GM23248 (cell line): ENCODE measurements at regions not wholly inside any gene's neighbourhood (a gene's known extent, or its start where the extent isn't known, plus 50 kb on each side); places are given as distances from the start of the nearest gene placed in this dataset.

Experiments
- DNase-seq: peaks from one replicate; pipeline ENCODE4 v3.0.0-alpha.2; 2015
- H2AFZ ChIP-seq: fragments of 200-600 bp; sonication (generic); 2 replicates; pipeline ENCODE4 v1.6.1; 2016; ENCODE audit warnings: antibody characterized with exemption
- H3F3A ChIP-seq: fragments of 200-600 bp; sonication (generic); 2 replicates; pipeline ENCODE4 v1.6.1; 2016; ENCODE audit warnings: mild to moderate bottlenecking, antibody characterized with exemption, mixed run types; ENCODE audit not compliant: insufficient read depth
- H3K27ac ChIP-seq: fragments of 200-600 bp; sonication (generic); 2 replicates; pipeline ENCODE4 v1.5.1; 2016; ENCODE audit warnings: mild to moderate bottlenecking
- H3K27me3 ChIP-seq: fragments of 200-600 bp; sonication (generic); replicated peaks from 2 replicates; pipeline ENCODE4 v1.6.1; 2016; ENCODE audit warnings: mild to moderate bottlenecking; ENCODE audit not compliant: insufficient read depth
- H3K36me3 ChIP-seq: fragments of 200-600 bp; sonication (generic); 2 replicates; pipeline ENCODE4 v1.6.1; 2016; ENCODE audit warnings: low read depth, mild to moderate bottlenecking
- H3K4me1 ChIP-seq: fragments of 200-600 bp; sonication (generic); 2 replicates; pipeline ENCODE4 v1.6.1; 2016; ENCODE audit warnings: mild to moderate bottlenecking; ENCODE audit not compliant: insufficient read depth
- H3K4me2 ChIP-seq: fragments of 200-600 bp; sonication (generic); one replicate; pipeline ENCODE4 v1.6.1; 2016; ENCODE audit warnings: mild to moderate bottlenecking; ENCODE audit not compliant: unreplicated experiment
- H3K4me3 ChIP-seq: fragments of 200-600 bp; sonication (generic); 2 replicates; pipeline ENCODE4 v1.5.1; 2016; ENCODE audit warnings: mild to moderate bottlenecking
- H3K79me2 ChIP-seq: fragments of 200-600 bp; sonication (generic); 2 replicates; pipeline ENCODE4 v1.6.1; 2016; ENCODE audit warnings: mild to moderate bottlenecking; ENCODE audit not compliant: insufficient read depth
- H3K9ac ChIP-seq: fragments of 200-600 bp; sonication (generic); 2 replicates; pipeline ENCODE4 v1.6.1; 2016; ENCODE audit warnings: mild to moderate bottlenecking
- H3K9me2 ChIP-seq: fragments of 200-600 bp; sonication (generic); 2 replicates; pipeline ENCODE4 v1.6.1; 2016; ENCODE audit warnings: mixed run types, mild to moderate bottlenecking, moderate library complexity; ENCODE audit not compliant: insufficient read depth
- H3K9me3 ChIP-seq: fragments of 200-600 bp; sonication (generic); one replicate; pipeline ENCODE4 v1.6.1; 2017; ENCODE audit warnings: low read depth
- H4K20me1 ChIP-seq: fragments of 200-600 bp; sonication (generic); 2 replicates; pipeline ENCODE4 v1.6.0; 2016; ENCODE audit not compliant: insufficient read depth
- EZH2 ChIP-seq: fragments of 200-600 bp; sonication (generic); IDR thresholded peaks from 2 replicates; pipeline ENCODE4 v1.6.1; 2018; ENCODE audit warnings: antibody characterized with exemption, mild to moderate bottlenecking; ENCODE audit not compliant: insufficient read depth, poor library complexity, severe bottlenecking
- EZH2phosphoT487 ChIP-seq: fragments of 200-600 bp; sonication (generic); IDR thresholded peaks from 2 replicates; pipeline ENCODE4 v1.6.1; 2018; ENCODE audit warnings: antibody characterized with exemption, moderate library complexity, mild to moderate bottlenecking, low read depth; ENCODE audit not compliant: insufficient read depth
- WGBS, 2 experiments: methylation state at CpG; one replicate each; pipeline ENCODE4 v1.1.6; 2015 to 2017; ENCODE audit warnings: low lambda C conversion rate in 2 of 2, low coverage in 1 of 2; ENCODE audit errors: missing lambda C conversion rate in 2 of 2; 5-methylcytosine and 5-hydroxymethylcytosine counted together
- in situ Hi-C: fragments of 300-500 bp; cut with MboI; formaldehyde crosslinking; loops from 2 replicates; pipeline ENCODE4 v1.15.0; 2020

- no peak overlapping the region for H3K4me2 ChIP-seq
- in situ Hi-C loops: no loop called here
- H2AFZ ChIP-seq: no peak overlapping the region
These were observed 1075.2 kb upstream of the SEMA6A start for GRCh38 chr5:117649821-117650220.

GRCh38 chr5:117645400-117645799 is 1070.8 kb upstream of the SEMA6A start:
- DNase-seq: no peak
- Histone ChIP-seq H3F3A (no peaks in the 10 kb centered on the region), H3K27me3 (no peaks in the 10 kb centered on the region), H3K4me3 (no peak overlapping the region), H3K9me2 (no peaks in the 10 kb centered on the region), H3K4me1 (no peaks in the 10 kb centered on the region), H3K27ac (no peak overlapping the region), H4K20me1 (no peaks in the 10 kb centered on the region), H3K4me2 (no peak overlapping the region), H2AFZ (no peak overlapping the region), H3K9me3 (no peaks in the 10 kb centered on the region), H3K79me2 (no peaks in the 10 kb centered on the region), H3K36me3 (no peaks in the 10 kb centered on the region), H3K9ac (no peak overlapping the region)
- in situ Hi-C loops: no loop called here
- TF ChIP-seq EZH2phosphoT487 (no peak), EZH2 (no peak)

More at GRCh38 chr5:117649821-117650220, 1075.2 kb upstream of the SEMA6A start:
- H3K9me3 ChIP-seq: no peaks in the 10 kb centered on the region
- no peak overlapping the region for H3K4me3 ChIP-seq
- no peak for DNase-seq
- H3K9ac ChIP-seq: no peak overlapping the region
- TF ChIP-seq EZH2 (no peak), EZH2phosphoT487 (no peak)
- H3F3A ChIP-seq: no peaks in the 10 kb centered on the region
- H3K36me3 ChIP-seq: no peaks in the 10 kb centered on the region
- H3K27ac ChIP-seq: no peak overlapping the region
- H3K4me1 ChIP-seq: no peaks in the 10 kb centered on the region
- 13 to 16% methylated on average over 3 of the region's 3 CpGs for WGBS, 2 experiments
- H4K20me1 ChIP-seq: no peaks in the 10 kb centered on the region
- no peaks in the 10 kb centered on the region for H3K79me2 ChIP-seq
- H3K9me2 ChIP-seq: no peaks in the 10 kb centered on the region
- H3K27me3 ChIP-seq: no peaks in the 10 kb centered on the region

GRCh38 chr5:117638581-117638980 is 1064.0 kb upstream of the SEMA6A start:
- Histone ChIP-seq H3K4me3 (no peak overlapping the region), H3K27ac (no peak overlapping the region), H3K4me2 (no peak overlapping the region), H3K27me3 (no peaks in the 10 kb centered on the region), H3K36me3 (no peaks in the 10 kb centered on the region), H3K9me2 (no peaks in the 10 kb centered on the region), H3K9ac (no peak overlapping the region), H2AFZ (no peak overlapping the region), H4K20me1 (no peaks in the 10 kb centered on the region), H3K79me2 (no peaks in the 10 kb centered on the region), H3K4me1 (no peaks in the 10 kb centered on the region), H3K9me3 (no peaks in the 10 kb centered on the region), H3F3A (no peaks in the 10 kb centered on the region)
- no peak for DNase-seq
- 37 to 40% methylated on average over 2 of the region's 2 CpGs for whole genome bisulfite sequencing, 2 experiments
- in situ Hi-C loops: no loop called here
- TF ChIP-seq EZH2phosphoT487: no peak
- no peak for TF ChIP-seq EZH2

- 41 to 60% methylated on average over 5 of the region's 5 CpGs for WGBS, 2 experiments
- no peak overlapping the region for H3K4me2 ChIP-seq
- H3K9ac ChIP-seq: no peak overlapping the region
- no peak for DNase-seq
- H2AFZ ChIP-seq: no peak overlapping the region
- no peaks in the 10 kb centered on the region for H3K4me1 ChIP-seq
- H3K9me2 ChIP-seq: no peaks in the 10 kb centered on the region
- no peak overlapping the region for H3K4me3 ChIP-seq
- H3K9me3 ChIP-seq: no peaks in the 10 kb centered on the region
- no peak for TF ChIP-seq EZH2
- no peak for TF ChIP-seq EZH2phosphoT487
- no peaks in the 10 kb centered on the region for H3K27me3 ChIP-seq
- no peak overlapping the region for H3K27ac ChIP-seq
- H3F3A ChIP-seq: no peaks in the 10 kb centered on the region
- H4K20me1 ChIP-seq: no peaks in the 10 kb centered on the region
- no peaks in the 10 kb centered on the region for H3K79me2 ChIP-seq
- in situ Hi-C loops: no loop called here
- H3K36me3 ChIP-seq: no peaks in the 10 kb centered on the region
These were observed 1058.5 kb upstream of the SEMA6A start for GRCh38 chr5:117633093-117633492.

- Histone ChIP-seq H4K20me1 (no peaks in the 10 kb centered on the region), H3K27ac (no peak overlapping the region), H3F3A (no peaks in the 10 kb centered on the region), H3K79me2 (no peaks in the 10 kb centered on the region), H3K4me1 (no peaks in the 10 kb centered on the region), H3K9me2 (no peaks in the 10 kb centered on the region), H2AFZ (no peak overlapping the region), H3K27me3 (no peaks in the 10 kb centered on the region), H3K9ac (no peak overlapping the region), H3K4me2 (no peak overlapping the region), H3K4me3 (no peak overlapping the region), H3K9me3 (no peaks in the 10 kb centered on the region), H3K36me3 (no peaks in the 10 kb centered on the region)
- WGBS, 2 experiments: 11 to 12% methylated on average over 3 of the region's 3 CpGs
- no peak for TF ChIP-seq EZH2
- TF ChIP-seq EZH2phosphoT487: no peak
- no peak for DNase-seq
- in situ Hi-C loops: no loop called here
These were observed 1049.6 kb upstream of the SEMA6A start for GRCh38 chr5:117624201-117624600.
